NCI-H524 treated with DMSO at 0.1 percent for 48 hours (cell line): ENCODE measurements at regions not wholly inside any gene's neighbourhood (a gene's known extent, or its start where the extent isn't known, plus 50 kb on each side); places are given as distances from the start of the nearest gene placed in this dataset.

Experiments used
- DNase-seq: peaks from one replicate; lab custom pipeline; 2025; lab: John Stamatoyannopoulos, UW

GRCh38 chr9:73761905-73762304 is 610.2 kb downstream of the ANXA1 start:
- no peak for DNase-seq

- DNase-seq = no peak
Measured at GRCh38 chr9:73773896-73774295, 622.2 kb downstream of the ANXA1 start.

- no peak for DNase-seq
Measured at GRCh38 chr9:73775757-73776156, 624.1 kb downstream of the ANXA1 start.

GRCh38 chr9:73780916-73781315 is 629.3 kb downstream of the ANXA1 start:
- DNase-seq = no peak

GRCh38 chr9:73782166-73782565 is 630.5 kb downstream of the ANXA1 start:
- no peak for DNase-seq

GRCh38 chr9:73799446-73799845 is 647.8 kb downstream of the ANXA1 start:
- no peak for DNase-seq

- DNase-seq = no peak
Measured at GRCh38 chr9:73805111-73805510, 653.4 kb downstream of the ANXA1 start.

GRCh38 chr9:73805853-73806458 is 654.3 kb downstream of the ANXA1 start:
- no peak for DNase-seq

GRCh38 chr9:73806876-73807275 is 655.2 kb downstream of the ANXA1 start:
- no peak for DNase-seq

- no peak for DNase-seq
Measured at GRCh38 chr9:73807952-73808351, 656.3 kb downstream of the ANXA1 start.

GRCh38 chr9:73810585-73811215 is 659.0 kb downstream of the ANXA1 start:
- no peak for DNase-seq

- DNase-seq = no peak
Measured at GRCh38 chr9:73813546-73813945, 661.9 kb downstream of the ANXA1 start.

GRCh38 chr9:73816905-73817304 is 665.2 kb downstream of the ANXA1 start:
- DNase-seq = no peak

GRCh38 chr9:73824671-73825070 is 672.5 kb upstream of the RORB start:
- DNase-seq = no peak

- DNase-seq = no peak
Measured at GRCh38 chr9:73838871-73839270, 658.3 kb upstream of the RORB start.

- DNase-seq = no peak
Measured at GRCh38 chr9:73839471-73839870, 657.7 kb upstream of the RORB start.

GRCh38 chr9:73841018-73841417 is 656.1 kb upstream of the RORB start:
- DNase-seq = no peak

GRCh38 chr9:73844135-73844534 is 653.0 kb upstream of the RORB start:
- DNase-seq = no peak

- no peak for DNase-seq
Measured at GRCh38 chr9:73845539-73845938, 651.6 kb upstream of the RORB start.

- DNase-seq = no peak
Measured at GRCh38 chr9:73845954-73846690, 651.0 kb upstream of the RORB start.

- DNase-seq = no peak
Measured at GRCh38 chr9:73847536-73847935, 649.6 kb upstream of the RORB start.

GRCh38 chr9:73853549-73853948 is 643.6 kb upstream of the RORB start:
- no peak for DNase-seq

GRCh38 chr9:73855206-73855605 is 641.9 kb upstream of the RORB start:
- DNase-seq = no peak
